WTC11 (cell line): ENCODE measurements at regions not wholly inside any gene's neighbourhood (a gene's known extent, or its start where the extent isn't known, plus 50 kb on each side); places are given as distances from the start of the nearest gene placed in this dataset.

ENCODE experiments used
- ATAC-seq: fragments of 200-7000 bp; cut with Tn5 transposase; 2 replicates; pipeline ENCODE4 v1.10.0; 2021; ENCODE audit warnings: mild to moderate bottlenecking, moderate library complexity
- CTCF ChIA-PET: fragments of 300-600 bp; sonication (Branson Sonifier 250); formaldehyde crosslinking; loops from one replicate; lab custom pipeline; 2021; ENCODE audit warnings: antibody characterized with exemption; lab: Charles Lee
- POLR2A ChIA-PET: fragments of 350-600 bp; sonication (Branson Sonifier 250); formaldehyde crosslinking; loops from one replicate; lab custom pipeline; 2021; ENCODE audit warnings: antibody characterized with exemption; lab: Charles Lee
- DNase-seq: peaks from one replicate; pipeline ENCODE4 v3.0.0; 2021; ENCODE audit warnings: low spot score
- H3K27ac Mint-ChIP-seq: 2 replicates; pipeline ENCODE4 v1.8.0; 2021; ENCODE audit warnings: mixed read lengths
- H3K27me3 Mint-ChIP-seq: 2 replicates; pipeline ENCODE4 v1.8.0; 2021; ENCODE audit warnings: low read depth, mild to moderate bottlenecking, moderate library complexity, mixed read lengths
- H3K36me3 Mint-ChIP-seq: 2 replicates; pipeline ENCODE4 v1.8.0; 2021; ENCODE audit warnings: mixed read lengths
- H3K4me1 Mint-ChIP-seq: 2 replicates; pipeline ENCODE4 v1.8.0; 2022; ENCODE audit warnings: mixed read lengths
- H3K4me3 Mint-ChIP-seq: 2 replicates; pipeline ENCODE4 v1.8.0; 2021; ENCODE audit warnings: mild to moderate bottlenecking, moderate library complexity, mixed read lengths
- H3K9me3 Mint-ChIP-seq: 2 replicates; pipeline ENCODE4 v1.8.0; 2021; ENCODE audit warnings: mixed read lengths
- CBFB ChIP-seq: sonication (generic); formaldehyde crosslinking; IDR thresholded peaks from 2 replicates; pipeline ENCODE4 v1.8.1; 2022; ENCODE audit warnings: mild to moderate bottlenecking, low read depth, missing genetic modification reagents
- GABPB1 ChIP-seq: sonication (generic); formaldehyde crosslinking; IDR thresholded peaks from 2 replicates; pipeline ENCODE4 v1.8.1; 2023; ENCODE audit warnings: mild to moderate bottlenecking, missing genetic modification reagents
- HMGA2 ChIP-seq: fragments of 250-450 bp; sonication (Bioruptor Pico); IDR thresholded peaks from 2 replicates; pipeline ENCODE4 v1.4.0; 2021; ENCODE audit warnings: mild to moderate bottlenecking, moderate library complexity
- MYBL2 ChIP-seq: sonication (generic); formaldehyde crosslinking; IDR thresholded peaks from 2 replicates; pipeline ENCODE4 v1.8.1; 2023; ENCODE audit warnings: mild to moderate bottlenecking, moderate library complexity, missing genetic modification reagents
- NFE2L1 ChIP-seq: sonication (generic); formaldehyde crosslinking; IDR thresholded peaks from 2 replicates; pipeline ENCODE4 v1.8.1; 2023; ENCODE audit warnings: missing genetic modification reagents
- NR3C1 ChIP-seq: sonication (generic); formaldehyde crosslinking; conservative IDR thresholded peaks from 2 replicates; pipeline ENCODE4 v1.8.1; 2023; ENCODE audit warnings: low read depth, mild to moderate bottlenecking, missing genetic modification reagents
- OVOL2 ChIP-seq: fragments of 250-450 bp; sonication (Bioruptor Pico); IDR thresholded peaks from 2 replicates; pipeline ENCODE4 v1.9.0; 2021; ENCODE audit warnings: mild to moderate bottlenecking, borderline replicate concordance
- PRDM15 ChIP-seq: sonication (generic); formaldehyde crosslinking; IDR thresholded peaks from 2 replicates; pipeline ENCODE4 v1.8.0; 2022; ENCODE audit warnings: missing genetic modification reagents
- TCF7 ChIP-seq: sonication (generic); formaldehyde crosslinking; IDR thresholded peaks from 2 replicates; pipeline ENCODE4 v1.8.0; 2022; ENCODE audit warnings: mild to moderate bottlenecking, low read depth, missing genetic modification reagents, moderate library complexity
- TP53 ChIP-seq: sonication (generic); formaldehyde crosslinking; IDR thresholded peaks from 2 replicates; pipeline ENCODE4 v1.8.1; 2023; ENCODE audit warnings: mild to moderate bottlenecking, missing genetic modification reagents
- ZNF121 ChIP-seq: sonication (generic); formaldehyde crosslinking; IDR thresholded peaks from 2 replicates; pipeline ENCODE4 v1.8.0; 2023; ENCODE audit warnings: missing genetic modification reagents
- ZNF396 ChIP-seq: fragments of 250-450 bp; sonication (Bioruptor Pico); IDR thresholded peaks from 2 replicates; pipeline ENCODE4 v1.8.0; 2021; ENCODE audit warnings: mild to moderate bottlenecking, moderate library complexity, borderline replicate concordance
- ZNF416 ChIP-seq: fragments of 250-450 bp; sonication (Bioruptor Pico); IDR thresholded peaks from 2 replicates; pipeline ENCODE4 v1.9.0; 2021; ENCODE audit warnings: mild to moderate bottlenecking, inconsistent platforms
- ZNF512 ChIP-seq: sonication (generic); formaldehyde crosslinking; IDR thresholded peaks from 2 replicates; pipeline ENCODE4 v1.8.1; 2022; ENCODE audit warnings: missing genetic modification reagents, borderline replicate concordance
- ZNF671 ChIP-seq: fragments of 250-450 bp; sonication (Bioruptor Pico); IDR thresholded peaks from 2 replicates; pipeline ENCODE4 v1.8.0; 2021; ENCODE audit warnings: mild to moderate bottlenecking
- TF ChIP-seq, protein P1 (sequence below): sonication (generic); formaldehyde crosslinking; IDR thresholded peaks from 2 replicates; pipeline ENCODE4 v1.8.1; 2023; ENCODE audit warnings: mild to moderate bottlenecking, missing genetic modification reagents, moderate library complexity
- TF ChIP-seq, protein P2 (sequence below): sonication (generic); formaldehyde crosslinking; IDR thresholded peaks from 2 replicates; pipeline ENCODE4 v1.8.1; 2023; ENCODE audit warnings: mild to moderate bottlenecking, missing genetic modification reagents
- TF ChIP-seq, protein P3 (sequence below): sonication (generic); formaldehyde crosslinking; IDR thresholded peaks from 2 replicates; pipeline ENCODE4 v1.8.0; 2022; ENCODE audit warnings: mild to moderate bottlenecking, missing genetic modification reagents
- TF ChIP-seq, protein P4 (sequence below): sonication (generic); formaldehyde crosslinking; conservative IDR thresholded peaks from 2 replicates; pipeline ENCODE4 v1.8.1; 2023; ENCODE audit warnings: mild to moderate bottlenecking, low read depth, missing genetic modification reagents, moderate library complexity
- TF ChIP-seq, protein P5 (sequence below): fragments of 250-450 bp; sonication (Bioruptor Pico); IDR thresholded peaks from 2 replicates; pipeline ENCODE4 v2.1.2; 2022; ENCODE audit warnings: mild to moderate bottlenecking, moderate library complexity

- H3K4me1 Mint-ChIP-seq: peaks cover 23% of the 10 kb centered on the region
- no peak overlapping the region for H3K4me3 Mint-ChIP-seq
- no peaks in the 10 kb centered on the region for H3K36me3 Mint-ChIP-seq
- no peak overlapping the region for H3K27ac Mint-ChIP-seq
- CTCF ChIA-PET: no interaction called here
- TF ChIP-seq ZNF512 (CRISPR knock-in tag) (no peak), MYBL2 (CRISPR knock-in tag) (no peak), ZNF396 (CRISPR knock-in tag) (no peak), CBFB (no peak), TP53 (CRISPR knock-in tag) (no peak), NR3C1 (CRISPR knock-in tag) (no peak), TCF7 (no peak), ZNF121 (CRISPR knock-in tag) (no peak), ZNF416 (CRISPR knock-in tag) (no peak), NFE2L1 (no peak)
- TF ChIP-seq, protein P1, sequence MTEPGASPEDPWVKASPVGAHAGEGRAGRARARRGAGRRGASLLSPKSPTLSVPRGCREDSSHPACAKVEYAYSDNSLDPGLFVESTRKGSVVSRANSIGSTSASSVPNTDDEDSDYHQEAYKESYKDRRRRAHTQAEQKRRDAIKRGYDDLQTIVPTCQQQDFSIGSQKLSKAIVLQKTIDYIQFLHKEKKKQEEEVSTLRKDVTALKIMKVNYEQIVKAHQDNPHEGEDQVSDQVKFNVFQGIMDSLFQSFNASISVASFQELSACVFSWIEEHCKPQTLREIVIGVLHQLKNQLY (CRISPR knock-in tag): no peak
- TF ChIP-seq, protein P2, sequence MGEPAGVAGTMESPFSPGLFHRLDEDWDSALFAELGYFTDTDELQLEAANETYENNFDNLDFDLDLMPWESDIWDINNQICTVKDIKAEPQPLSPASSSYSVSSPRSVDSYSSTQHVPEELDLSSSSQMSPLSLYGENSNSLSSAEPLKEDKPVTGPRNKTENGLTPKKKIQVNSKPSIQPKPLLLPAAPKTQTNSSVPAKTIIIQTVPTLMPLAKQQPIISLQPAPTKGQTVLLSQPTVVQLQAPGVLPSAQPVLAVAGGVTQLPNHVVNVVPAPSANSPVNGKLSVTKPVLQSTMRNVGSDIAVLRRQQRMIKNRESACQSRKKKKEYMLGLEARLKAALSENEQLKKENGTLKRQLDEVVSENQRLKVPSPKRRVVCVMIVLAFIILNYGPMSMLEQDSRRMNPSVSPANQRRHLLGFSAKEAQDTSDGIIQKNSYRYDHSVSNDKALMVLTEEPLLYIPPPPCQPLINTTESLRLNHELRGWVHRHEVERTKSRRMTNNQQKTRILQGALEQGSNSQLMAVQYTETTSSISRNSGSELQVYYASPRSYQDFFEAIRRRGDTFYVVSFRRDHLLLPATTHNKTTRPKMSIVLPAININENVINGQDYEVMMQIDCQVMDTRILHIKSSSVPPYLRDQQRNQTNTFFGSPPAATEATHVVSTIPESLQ (CRISPR knock-in tag): no peak
- TF ChIP-seq, protein P3, sequence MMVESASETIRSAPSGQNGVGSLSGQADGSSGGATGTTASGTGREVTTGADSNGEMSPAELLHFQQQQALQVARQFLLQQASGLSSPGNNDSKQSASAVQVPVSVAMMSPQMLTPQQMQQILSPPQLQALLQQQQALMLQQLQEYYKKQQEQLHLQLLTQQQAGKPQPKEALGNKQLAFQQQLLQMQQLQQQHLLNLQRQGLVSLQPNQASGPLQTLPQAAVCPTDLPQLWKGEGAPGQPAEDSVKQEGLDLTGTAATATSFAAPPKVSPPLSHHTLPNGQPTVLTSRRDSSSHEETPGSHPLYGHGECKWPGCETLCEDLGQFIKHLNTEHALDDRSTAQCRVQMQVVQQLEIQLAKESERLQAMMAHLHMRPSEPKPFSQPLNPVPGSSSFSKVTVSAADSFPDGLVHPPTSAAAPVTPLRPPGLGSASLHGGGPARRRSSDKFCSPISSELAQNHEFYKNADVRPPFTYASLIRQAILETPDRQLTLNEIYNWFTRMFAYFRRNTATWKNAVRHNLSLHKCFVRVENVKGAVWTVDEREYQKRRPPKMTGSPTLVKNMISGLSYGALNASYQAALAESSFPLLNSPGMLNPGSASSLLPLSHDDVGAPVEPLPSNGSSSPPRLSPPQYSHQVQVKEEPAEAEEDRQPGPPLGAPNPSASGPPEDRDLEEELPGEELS: no peak
- TF ChIP-seq, protein P4, sequence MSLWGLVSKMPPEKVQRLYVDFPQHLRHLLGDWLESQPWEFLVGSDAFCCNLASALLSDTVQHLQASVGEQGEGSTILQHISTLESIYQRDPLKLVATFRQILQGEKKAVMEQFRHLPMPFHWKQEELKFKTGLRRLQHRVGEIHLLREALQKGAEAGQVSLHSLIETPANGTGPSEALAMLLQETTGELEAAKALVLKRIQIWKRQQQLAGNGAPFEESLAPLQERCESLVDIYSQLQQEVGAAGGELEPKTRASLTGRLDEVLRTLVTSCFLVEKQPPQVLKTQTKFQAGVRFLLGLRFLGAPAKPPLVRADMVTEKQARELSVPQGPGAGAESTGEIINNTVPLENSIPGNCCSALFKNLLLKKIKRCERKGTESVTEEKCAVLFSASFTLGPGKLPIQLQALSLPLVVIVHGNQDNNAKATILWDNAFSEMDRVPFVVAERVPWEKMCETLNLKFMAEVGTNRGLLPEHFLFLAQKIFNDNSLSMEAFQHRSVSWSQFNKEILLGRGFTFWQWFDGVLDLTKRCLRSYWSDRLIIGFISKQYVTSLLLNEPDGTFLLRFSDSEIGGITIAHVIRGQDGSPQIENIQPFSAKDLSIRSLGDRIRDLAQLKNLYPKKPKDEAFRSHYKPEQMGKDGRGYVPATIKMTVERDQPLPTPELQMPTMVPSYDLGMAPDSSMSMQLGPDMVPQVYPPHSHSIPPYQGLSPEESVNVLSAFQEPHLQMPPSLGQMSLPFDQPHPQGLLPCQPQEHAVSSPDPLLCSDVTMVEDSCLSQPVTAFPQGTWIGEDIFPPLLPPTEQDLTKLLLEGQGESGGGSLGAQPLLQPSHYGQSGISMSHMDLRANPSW (CRISPR knock-in tag): no peak
- DNase-seq (no peak), ATAC-seq (no peak)
- POLR2A ChIA-PET: no interaction called here
- peaks cover 6% of the 10 kb centered on the region; the same call in 1 of the 2 replicates for H3K9me3 Mint-ChIP-seq
- no peaks in the 10 kb centered on the region for H3K27me3 Mint-ChIP-seq
These were observed 569.8 kb upstream of the ZFHX3 start for GRCh38 chr16:73617738-73618137.

GRCh38 chr16:73616770-73617169, 568.8 kb upstream of the ZFHX3 start:
- POLR2A ChIA-PET: no interaction called here
- Mint-ChIP-seq H3K27ac (no peak overlapping the region), H3K36me3 (no peaks in the 10 kb centered on the region), H3K4me1 (peaks cover 33% of the 10 kb centered on the region), H3K9me3 (no peaks in the 10 kb centered on the region), H3K27me3 (no peaks in the 10 kb centered on the region), H3K4me3 (no peak overlapping the region)
- DNase-seq: no peak
- no peak for ATAC-seq
- CTCF ChIA-PET: no interaction called here
- TF ChIP-seq OVOL2 (CRISPR knock-in tag) (no peak), ZNF671 (CRISPR knock-in tag) (no peak), PRDM15 (CRISPR knock-in tag) (no peak), HMGA2 (no peak), GABPB1 (CRISPR knock-in tag) (no peak)
- TF ChIP-seq, protein P5, sequence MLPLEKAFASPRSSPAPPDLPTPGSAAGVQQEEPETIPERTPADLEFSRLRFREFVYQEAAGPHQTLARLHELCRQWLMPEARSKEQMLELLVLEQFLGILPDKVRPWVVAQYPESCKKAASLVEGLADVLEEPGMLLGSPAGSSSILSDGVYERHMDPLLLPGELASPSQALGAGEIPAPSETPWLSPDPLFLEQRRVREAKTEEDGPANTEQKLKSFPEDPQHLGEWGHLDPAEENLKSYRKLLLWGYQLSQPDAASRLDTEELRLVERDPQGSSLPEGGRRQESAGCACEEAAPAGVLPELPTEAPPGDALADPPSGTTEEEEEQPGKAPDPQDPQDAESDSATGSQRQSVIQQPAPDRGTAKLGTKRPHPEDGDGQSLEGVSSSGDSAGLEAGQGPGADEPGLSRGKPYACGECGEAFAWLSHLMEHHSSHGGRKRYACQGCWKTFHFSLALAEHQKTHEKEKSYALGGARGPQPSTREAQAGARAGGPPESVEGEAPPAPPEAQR: no peak
- TF ChIP-seq, protein P4 (CRISPR knock-in tag): no peak
